ENCODE measurements at regions not wholly inside any gene's neighbourhood (a gene's known extent, or its start where the extent isn't known, plus 50 kb on each side); places are given as distances from the start of the nearest gene placed in this dataset.

GRCh38 chr11:116527180-116527991 is 245.4 kb downstream of the BUD13 start:
- DNase-seq = no peak

- DNase-seq = no peak
These were observed 246.8 kb downstream of the BUD13 start for GRCh38 chr11:116525961-116526495.

- no peak for DNase-seq
These were observed 253.3 kb downstream of the BUD13 start for GRCh38 chr11:116519499-116519898.

GRCh38 chr11:116518141-116518540 is 254.6 kb downstream of the BUD13 start:
- DNase-seq = no peak

- no peak for DNase-seq
These were observed 255.2 kb downstream of the BUD13 start for GRCh38 chr11:116517584-116517983.

- no peak for DNase-seq
These were observed 255.7 kb downstream of the BUD13 start for GRCh38 chr11:116517077-116517476.

- DNase-seq = no peak
These were observed 257.1 kb downstream of the BUD13 start for GRCh38 chr11:116515664-116516184.

- no peak for DNase-seq
These were observed 258.9 kb downstream of the BUD13 start for GRCh38 chr11:116513894-116514293.

- no peak for DNase-seq
These were observed 259.4 kb downstream of the BUD13 start for GRCh38 chr11:116513278-116513823.

GRCh38 chr11:116512841-116513240 is 259.9 kb downstream of the BUD13 start:
- no peak for DNase-seq

- no peak for DNase-seq
These were observed 261.1 kb downstream of the BUD13 start for GRCh38 chr11:116511684-116512083.

GRCh38 chr11:116510886-116511650 is 261.7 kb downstream of the BUD13 start:
- DNase-seq = no peak

- no peak for DNase-seq
These were observed 262.6 kb downstream of the BUD13 start for GRCh38 chr11:116510166-116510565.

- no peak for DNase-seq
These were observed 263.2 kb downstream of the BUD13 start for GRCh38 chr11:116509551-116509950.

- no peak for DNase-seq
These were observed 264.7 kb downstream of the BUD13 start for GRCh38 chr11:116507849-116508695.

GRCh38 chr11:116507016-116507415 is 265.8 kb downstream of the BUD13 start:
- no peak for DNase-seq

- DNase-seq = no peak
These were observed 266.4 kb downstream of the BUD13 start for GRCh38 chr11:116506263-116506825.

- DNase-seq = no peak
These were observed 267.2 kb downstream of the BUD13 start for GRCh38 chr11:116505298-116506262.

- DNase-seq = no peak
These were observed 268.1 kb downstream of the BUD13 start for GRCh38 chr11:116504541-116505297.
